Astrocyte (in vitro differentiated cells and primary cell): ENCODE measurements at regions not wholly inside any gene's neighbourhood (a gene's known extent, or its start where the extent isn't known, plus 50 kb on each side); places are given as distances from the start of the nearest gene placed in this dataset.

Experiments
- EZH2 ChIP-seq: IDR thresholded peaks from 2 replicates; pipeline ENCODE4 v1.6.1; 2012; ENCODE audit warnings: mild to moderate bottlenecking, low read length, inconsistent platforms; ENCODE audit not compliant: insufficient read depth
- TF ChIP-seq, protein P1 (sequence below): IDR thresholded peaks from 2 replicates; pipeline ENCODE4 v1.5.1; 2011; ENCODE audit warnings: low read depth, mild to moderate bottlenecking, inconsistent platforms, low read length, moderate library complexity; ENCODE audit not compliant: insufficient read depth

DNA sequence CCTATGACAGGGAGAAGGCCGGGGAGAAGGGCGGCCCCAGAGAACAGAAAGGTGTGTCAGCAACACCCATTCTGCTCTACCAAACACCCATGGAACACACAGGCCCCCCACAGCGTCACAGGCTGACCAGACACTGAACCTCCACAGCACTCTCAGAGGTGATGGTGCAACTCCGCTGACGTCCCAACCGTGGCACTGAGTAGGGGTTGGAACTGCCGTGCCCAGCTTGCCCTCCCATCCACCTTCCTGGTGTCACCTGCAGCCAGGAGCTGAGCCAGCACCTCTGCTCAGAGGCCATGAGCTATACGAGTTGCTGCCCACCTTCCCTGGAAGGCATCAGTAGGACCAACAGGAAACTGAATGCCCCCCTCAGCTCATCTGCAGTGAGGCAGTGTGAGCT is 412.9 kb upstream of the SALL3 start:
- TF ChIP-seq, protein P1, sequence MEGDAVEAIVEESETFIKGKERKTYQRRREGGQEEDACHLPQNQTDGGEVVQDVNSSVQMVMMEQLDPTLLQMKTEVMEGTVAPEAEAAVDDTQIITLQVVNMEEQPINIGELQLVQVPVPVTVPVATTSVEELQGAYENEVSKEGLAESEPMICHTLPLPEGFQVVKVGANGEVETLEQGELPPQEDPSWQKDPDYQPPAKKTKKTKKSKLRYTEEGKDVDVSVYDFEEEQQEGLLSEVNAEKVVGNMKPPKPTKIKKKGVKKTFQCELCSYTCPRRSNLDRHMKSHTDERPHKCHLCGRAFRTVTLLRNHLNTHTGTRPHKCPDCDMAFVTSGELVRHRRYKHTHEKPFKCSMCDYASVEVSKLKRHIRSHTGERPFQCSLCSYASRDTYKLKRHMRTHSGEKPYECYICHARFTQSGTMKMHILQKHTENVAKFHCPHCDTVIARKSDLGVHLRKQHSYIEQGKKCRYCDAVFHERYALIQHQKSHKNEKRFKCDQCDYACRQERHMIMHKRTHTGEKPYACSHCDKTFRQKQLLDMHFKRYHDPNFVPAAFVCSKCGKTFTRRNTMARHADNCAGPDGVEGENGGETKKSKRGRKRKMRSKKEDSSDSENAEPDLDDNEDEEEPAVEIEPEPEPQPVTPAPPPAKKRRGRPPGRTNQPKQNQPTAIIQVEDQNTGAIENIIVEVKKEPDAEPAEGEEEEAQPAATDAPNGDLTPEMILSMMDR = no peak
- no peak for TF ChIP-seq EZH2
